ENCODE measurements at regions not wholly inside any gene's neighbourhood (a gene's known extent, or its start where the extent isn't known, plus 50 kb on each side); places are given as distances from the start of the nearest gene placed in this dataset.

GRCh38 chr20:3354247-3354646 is 53.2 kb downstream of the DNAAF9 start:
- DNase-seq (no peak), ATAC-seq (no peak)
- H3K4me3 Mint-ChIP-seq: no peak overlapping the region
- H3K27me3 Mint-ChIP-seq: no peaks in the 10 kb centered on the region
- no peaks in the 10 kb centered on the region for H3K9me3 ChIP-seq (ENCODE audit: control insufficient read depth, low read length, poor library complexity, severe bottlenecking)
- H3K36me3 Mint-ChIP-seq (ENCODE audit: low read depth): peaks cover 2% of the 10 kb centered on the region
- peaks cover 2% of the 10 kb centered on the region for H3K4me1 Mint-ChIP-seq
- H3K27ac Mint-ChIP-seq: no peak overlapping the region

- DNase-seq (no peak), ATAC-seq (no peak)
- H3K36me3 Mint-ChIP-seq (ENCODE audit: low read depth): peaks cover 2% of the 10 kb centered on the region
- H3K27ac Mint-ChIP-seq: no peak overlapping the region
- peaks cover 2% of the 10 kb centered on the region for H3K4me1 Mint-ChIP-seq
- no peaks in the 10 kb centered on the region for H3K9me3 ChIP-seq (ENCODE audit: control insufficient read depth, low read length, poor library complexity, severe bottlenecking)
- no peak overlapping the region for H3K4me3 Mint-ChIP-seq
- H3K27me3 Mint-ChIP-seq: no peaks in the 10 kb centered on the region
Measured at GRCh38 chr20:3353646-3354045, 53.8 kb downstream of the DNAAF9 start.

GRCh38 chr20:3352202-3352601 is 55.3 kb downstream of the DNAAF9 start:
- H3K27me3 Mint-ChIP-seq: no peaks in the 10 kb centered on the region
- ATAC-seq: no peak
- H3K4me3 Mint-ChIP-seq: no peak overlapping the region
- DNase-seq: no peak
- H3K4me1 Mint-ChIP-seq: peaks cover 2% of the 10 kb centered on the region
- peaks cover 2% of the 10 kb centered on the region for H3K36me3 Mint-ChIP-seq (ENCODE audit: low read depth)
- no peak overlapping the region for H3K27ac Mint-ChIP-seq
- H3K9me3 ChIP-seq (ENCODE audit: control insufficient read depth, low read length, poor library complexity, severe bottlenecking): no peaks in the 10 kb centered on the region

GRCh38 chr20:3350422-3350821 is 57.0 kb downstream of the DNAAF9 start:
- Mint-ChIP-seq H3K27me3 (no peaks in the 10 kb centered on the region), H3K4me3 (no peak overlapping the region), H3K27ac (no peak overlapping the region), H3K4me1 (peaks cover 2% of the 10 kb centered on the region), H3K36me3 (ENCODE audit: low read depth) (peaks cover 7% of the 10 kb centered on the region)
- ATAC-seq (no peak), DNase-seq (no peak)
- H3K9me3 ChIP-seq (ENCODE audit: control insufficient read depth, low read length, poor library complexity, severe bottlenecking): no peaks in the 10 kb centered on the region

GRCh38 chr20:3349786-3350185 is 57.7 kb downstream of the DNAAF9 start:
- no peak for ATAC-seq
- Mint-ChIP-seq H3K27ac (no peak overlapping the region), H3K27me3 (no peaks in the 10 kb centered on the region), H3K4me1 (peaks cover 2% of the 10 kb centered on the region), H3K4me3 (no peak overlapping the region), H3K36me3 (ENCODE audit: low read depth) (peaks cover 7% of the 10 kb centered on the region)
- DNase-seq: no peak
- H3K9me3 ChIP-seq (ENCODE audit: control insufficient read depth, low read length, poor library complexity, severe bottlenecking): no peaks in the 10 kb centered on the region

GRCh38 chr20:3342766-3343165 is 64.7 kb downstream of the DNAAF9 start:
- DNase-seq (no peak), ATAC-seq (no peak)
- H3K36me3 Mint-ChIP-seq (ENCODE audit: low read depth): peaks cover 14% of the 10 kb centered on the region
- H3K27me3 Mint-ChIP-seq: no peaks in the 10 kb centered on the region
- H3K27ac Mint-ChIP-seq: no peak overlapping the region
- H3K4me1 Mint-ChIP-seq: peaks cover 6% of the 10 kb centered on the region
- H3K9me3 ChIP-seq (ENCODE audit: control insufficient read depth, low read length, poor library complexity, severe bottlenecking): no peaks in the 10 kb centered on the region
- no peak overlapping the region for H3K4me3 Mint-ChIP-seq

- DNase-seq (no peak), ATAC-seq (no peak)
- peaks cover 12% of the 10 kb centered on the region for H3K36me3 Mint-ChIP-seq (ENCODE audit: low read depth)
- H3K27ac Mint-ChIP-seq: no peak overlapping the region
- no peaks in the 10 kb centered on the region for H3K27me3 Mint-ChIP-seq
- H3K4me3 Mint-ChIP-seq: no peak overlapping the region
- no peaks in the 10 kb centered on the region for H3K9me3 ChIP-seq (ENCODE audit: control insufficient read depth, low read length, poor library complexity, severe bottlenecking)
- peaks cover 6% of the 10 kb centered on the region for H3K4me1 Mint-ChIP-seq
Measured at GRCh38 chr20:3340443-3340842, 67.0 kb downstream of the DNAAF9 start.

GRCh38 chr20:3339571-3339970 is 67.9 kb downstream of the DNAAF9 start:
- Mint-ChIP-seq H3K36me3 (ENCODE audit: low read depth) (peaks cover 12% of the 10 kb centered on the region), H3K4me3 (no peak overlapping the region), H3K4me1 (peaks cover 6% of the 10 kb centered on the region), H3K27ac (peak overlapping the region; percentile 39), H3K27me3 (no peaks in the 10 kb centered on the region)
- ATAC-seq: no peak
- H3K9me3 ChIP-seq (ENCODE audit: control insufficient read depth, low read length, poor library complexity, severe bottlenecking): no peaks in the 10 kb centered on the region
- no peak for DNase-seq

GRCh38 chr20:3339076-3339475 is 68.4 kb downstream of the DNAAF9 start:
- ATAC-seq: no peak
- DNase-seq: no peak
- H3K9me3 ChIP-seq (ENCODE audit: control insufficient read depth, low read length, poor library complexity, severe bottlenecking): no peaks in the 10 kb centered on the region
- peaks cover 12% of the 10 kb centered on the region for H3K36me3 Mint-ChIP-seq (ENCODE audit: low read depth)
- peaks cover 6% of the 10 kb centered on the region for H3K4me1 Mint-ChIP-seq
- no peaks in the 10 kb centered on the region for H3K27me3 Mint-ChIP-seq
- no peak overlapping the region for H3K4me3 Mint-ChIP-seq
- H3K27ac Mint-ChIP-seq: peak overlapping the region; percentile 39

- H3K4me1 Mint-ChIP-seq: peaks cover 10% of the 10 kb centered on the region
- DNase-seq: no peak
- H3K4me3 Mint-ChIP-seq: no peak overlapping the region
- no peaks in the 10 kb centered on the region for H3K27me3 Mint-ChIP-seq
- no peak for ATAC-seq
- no peak overlapping the region for H3K27ac Mint-ChIP-seq
- H3K9me3 ChIP-seq (ENCODE audit: control insufficient read depth, low read length, poor library complexity, severe bottlenecking): no peaks in the 10 kb centered on the region
- H3K36me3 Mint-ChIP-seq (ENCODE audit: low read depth): peaks cover 7% of the 10 kb centered on the region
Measured at GRCh38 chr20:3334156-3334943, 73.1 kb downstream of the DNAAF9 start.

GRCh38 chr20:3330046-3330741 is 77.3 kb downstream of the DNAAF9 start:
- peak overlapping the region; percentile 60 for H3K27ac Mint-ChIP-seq
- H3K27me3 Mint-ChIP-seq: no peaks in the 10 kb centered on the region
- no peak overlapping the region for H3K4me3 Mint-ChIP-seq
- H3K36me3 Mint-ChIP-seq (ENCODE audit: low read depth): no peaks in the 10 kb centered on the region
- no peaks in the 10 kb centered on the region for H3K9me3 ChIP-seq (ENCODE audit: control insufficient read depth, low read length, poor library complexity, severe bottlenecking)
- peaks cover 23% of the 10 kb centered on the region for H3K4me1 Mint-ChIP-seq
- ATAC-seq: peak; percentile 44
- no peak for DNase-seq

- no peaks in the 10 kb centered on the region for H3K9me3 ChIP-seq (ENCODE audit: control insufficient read depth, low read length, poor library complexity, severe bottlenecking)
- Mint-ChIP-seq H3K27ac (peak overlapping the region; percentile 60), H3K36me3 (ENCODE audit: low read depth) (no peaks in the 10 kb centered on the region), H3K4me3 (peak overlapping the region; percentile 72), H3K27me3 (no peaks in the 10 kb centered on the region), H3K4me1 (peaks cover 26% of the 10 kb centered on the region)
- ATAC-seq: peak; percentile 91
- DNase-seq: no peak
Measured at GRCh38 chr20:3328501-3328900, 79.0 kb downstream of the DNAAF9 start.

GRCh38 chr20:3326779-3327521 is 80.5 kb downstream of the DNAAF9 start:
- Mint-ChIP-seq H3K4me3 (no peak overlapping the region), H3K27ac (peak overlapping the region; percentile 24), H3K4me1 (peaks cover 28% of the 10 kb centered on the region), H3K27me3 (no peaks in the 10 kb centered on the region), H3K36me3 (ENCODE audit: low read depth) (no peaks in the 10 kb centered on the region)
- DNase-seq (no peak), ATAC-seq (no peak)
- no peaks in the 10 kb centered on the region for H3K9me3 ChIP-seq (ENCODE audit: control insufficient read depth, low read length, poor library complexity, severe bottlenecking)

Measured in T-helper 17 cell (primary cell).